ENCODE measurements at regions not wholly inside any gene's neighbourhood (a gene's known extent, or its start where the extent isn't known, plus 50 kb on each side); places are given as distances from the start of the nearest gene placed in this dataset.
"Not testable (repeated sequence)": the region's sequence is repeated elsewhere in the genome, so short reads cannot be mapped to it uniquely, and the experiment has no call there.

GRCh38 chr2:48061656-48062055 lies 155.4 kb upstream of the FBXO11 start:
- TF ChIP-seq EP300, POLR2A, CTCF (IDR thresholded peaks at IDR 0.05): not testable (repeated sequence)

Data from ovary (tissue), 3 donors.